ENCODE measurements at regions not wholly inside any gene's neighbourhood (a gene's known extent, or its start where the extent isn't known, plus 50 kb on each side); places are given as distances from the start of the nearest gene placed in this dataset.

DNA sequence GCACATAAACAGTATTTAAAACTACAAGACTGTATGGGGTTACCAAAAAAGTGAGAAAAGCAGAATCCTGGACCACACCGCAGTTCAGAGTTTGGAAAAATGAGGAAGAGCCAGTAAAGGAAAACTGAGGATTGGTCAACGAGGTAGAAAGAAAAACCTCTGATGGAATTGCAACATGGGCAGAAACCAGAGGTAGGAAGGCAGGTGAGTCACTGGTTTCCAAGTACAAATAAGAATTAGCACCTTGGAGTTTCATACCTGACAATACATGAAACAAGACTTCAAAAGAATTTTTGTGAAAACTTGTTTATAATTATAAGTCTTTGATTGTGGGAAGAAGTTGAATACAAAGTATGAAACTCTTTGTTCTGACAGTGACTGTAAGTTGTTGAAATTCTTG, 533.7 kb upstream of the DAB1 start:
- TF ChIP-seq, protein P1, sequence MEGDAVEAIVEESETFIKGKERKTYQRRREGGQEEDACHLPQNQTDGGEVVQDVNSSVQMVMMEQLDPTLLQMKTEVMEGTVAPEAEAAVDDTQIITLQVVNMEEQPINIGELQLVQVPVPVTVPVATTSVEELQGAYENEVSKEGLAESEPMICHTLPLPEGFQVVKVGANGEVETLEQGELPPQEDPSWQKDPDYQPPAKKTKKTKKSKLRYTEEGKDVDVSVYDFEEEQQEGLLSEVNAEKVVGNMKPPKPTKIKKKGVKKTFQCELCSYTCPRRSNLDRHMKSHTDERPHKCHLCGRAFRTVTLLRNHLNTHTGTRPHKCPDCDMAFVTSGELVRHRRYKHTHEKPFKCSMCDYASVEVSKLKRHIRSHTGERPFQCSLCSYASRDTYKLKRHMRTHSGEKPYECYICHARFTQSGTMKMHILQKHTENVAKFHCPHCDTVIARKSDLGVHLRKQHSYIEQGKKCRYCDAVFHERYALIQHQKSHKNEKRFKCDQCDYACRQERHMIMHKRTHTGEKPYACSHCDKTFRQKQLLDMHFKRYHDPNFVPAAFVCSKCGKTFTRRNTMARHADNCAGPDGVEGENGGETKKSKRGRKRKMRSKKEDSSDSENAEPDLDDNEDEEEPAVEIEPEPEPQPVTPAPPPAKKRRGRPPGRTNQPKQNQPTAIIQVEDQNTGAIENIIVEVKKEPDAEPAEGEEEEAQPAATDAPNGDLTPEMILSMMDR (IDR thresholded peaks at IDR 0.05 in 8 of 11, conservative IDR thresholded peaks at IDR 0.05 in 3 of 11) = no peak
- no peak for TF ChIP-seq POLR2A (IDR thresholded peaks at IDR 0.05)
- TF ChIP-seq POLR2AphosphoS5 (IDR thresholded peaks at IDR 0.05) = no peak

All from spleen (tissue), 7 donors.